H4 (cell line): ENCODE measurements at regions not wholly inside any gene's neighbourhood (a gene's known extent, or its start where the extent isn't known, plus 50 kb on each side); places are given as distances from the start of the nearest gene placed in this dataset.
"Not testable (repeated sequence)": the region's sequence is repeated elsewhere in the genome, so short reads cannot be mapped to it uniquely, and the experiment has no call there.

Source experiments
- DNase-seq: peaks from one replicate; pipeline ENCODE4 v3.0.0-alpha.2; 2015; ENCODE audit warnings: low spot score

DNA sequence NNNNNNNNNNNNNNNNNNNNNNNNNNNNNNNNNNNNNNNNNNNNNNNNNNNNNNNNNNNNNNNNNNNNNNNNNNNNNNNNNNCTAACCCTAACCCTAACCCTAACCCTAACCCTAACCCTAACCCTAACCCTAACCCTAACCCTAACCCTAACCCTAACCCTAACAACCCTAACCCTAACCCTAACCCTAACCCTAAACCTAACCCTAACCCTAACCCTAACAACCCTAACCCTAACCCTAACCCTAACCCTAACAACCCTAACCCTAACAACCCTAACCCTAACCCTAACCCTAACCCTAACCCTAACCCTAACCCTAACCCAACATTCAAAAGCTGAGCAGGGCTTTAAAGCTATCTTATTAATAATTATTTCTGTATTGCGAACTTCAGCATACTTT is 182.5 kb upstream of the FAM20C start:
- not testable (repeated sequence) for DNase-seq

DNA sequence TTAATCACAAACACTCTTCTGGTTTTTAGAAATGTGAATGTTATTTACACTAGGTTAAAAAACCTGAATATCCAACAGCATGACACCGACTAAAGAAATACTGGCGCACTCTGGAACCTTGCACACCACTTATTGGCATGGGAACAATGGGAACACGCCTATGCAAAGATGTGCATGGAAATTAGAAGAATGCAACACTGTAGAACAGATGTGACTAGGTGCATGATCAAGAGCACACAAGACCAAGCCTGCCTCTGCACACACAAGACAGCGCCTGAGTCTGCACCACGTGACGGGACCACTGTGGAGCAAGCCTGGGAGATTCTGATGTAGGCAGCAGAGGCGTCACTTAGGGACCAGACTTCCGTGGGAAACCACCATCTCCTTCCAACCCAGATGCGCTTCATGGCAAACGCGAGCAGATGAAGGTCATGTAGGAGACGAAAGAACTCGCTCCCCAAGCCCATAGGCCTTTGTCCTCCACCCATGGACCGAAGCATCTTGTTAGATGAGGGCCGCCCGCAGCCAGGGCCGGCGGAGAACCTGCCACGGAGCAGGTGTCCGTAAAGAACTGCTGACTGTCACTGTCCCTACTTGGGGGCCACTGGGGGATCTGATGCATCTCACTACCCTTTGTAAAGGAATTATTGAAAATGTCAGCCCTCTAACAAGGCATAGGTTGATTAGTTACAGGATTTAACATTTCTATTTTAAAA is 159.6 kb upstream of the FAM20C start:
- not testable (repeated sequence) for DNase-seq

DNA sequence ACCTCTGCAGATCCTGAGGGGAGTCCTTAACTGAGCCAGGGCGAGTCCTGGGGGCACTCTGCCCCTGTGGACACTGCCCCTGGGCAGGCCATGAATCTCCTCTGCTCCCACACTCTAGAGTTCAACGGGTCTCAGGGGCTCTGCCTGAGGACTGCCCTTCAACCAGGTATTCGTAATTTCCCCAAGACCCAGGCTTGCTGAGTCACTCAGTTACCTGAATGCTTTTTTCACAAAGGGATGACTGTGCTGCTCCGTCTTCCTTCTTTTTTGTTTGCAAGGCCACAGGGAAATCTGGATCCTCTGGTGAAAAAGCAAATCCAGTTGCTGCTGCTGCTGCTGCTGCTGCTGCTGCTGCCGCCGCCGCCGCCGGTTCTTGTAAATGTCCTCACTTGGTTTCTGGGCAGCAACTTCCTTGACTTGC is 157.2 kb upstream of the FAM20C start:
- not testable (repeated sequence) for DNase-seq

DNA sequence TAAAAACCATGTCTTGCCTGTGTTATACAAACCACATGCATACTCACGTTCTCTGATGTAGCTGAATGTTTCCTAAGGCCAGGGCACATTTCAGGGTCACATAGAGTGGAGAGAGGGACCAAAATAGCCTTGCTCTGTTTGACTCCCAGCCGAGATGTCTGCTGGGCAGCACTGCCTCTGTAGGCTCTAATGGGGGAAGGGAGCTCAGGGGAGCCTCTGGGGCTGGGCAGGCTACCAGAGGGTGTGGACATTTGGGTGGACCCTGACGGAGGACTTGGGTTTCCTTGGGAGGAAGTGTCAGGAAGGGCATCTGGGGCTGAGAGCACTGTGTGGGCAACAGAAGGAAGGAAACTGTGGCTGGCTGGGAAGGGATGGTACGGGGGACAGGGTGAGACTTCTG is 155.8 kb upstream of the FAM20C start:
- DNase-seq: not testable (repeated sequence)

DNA sequence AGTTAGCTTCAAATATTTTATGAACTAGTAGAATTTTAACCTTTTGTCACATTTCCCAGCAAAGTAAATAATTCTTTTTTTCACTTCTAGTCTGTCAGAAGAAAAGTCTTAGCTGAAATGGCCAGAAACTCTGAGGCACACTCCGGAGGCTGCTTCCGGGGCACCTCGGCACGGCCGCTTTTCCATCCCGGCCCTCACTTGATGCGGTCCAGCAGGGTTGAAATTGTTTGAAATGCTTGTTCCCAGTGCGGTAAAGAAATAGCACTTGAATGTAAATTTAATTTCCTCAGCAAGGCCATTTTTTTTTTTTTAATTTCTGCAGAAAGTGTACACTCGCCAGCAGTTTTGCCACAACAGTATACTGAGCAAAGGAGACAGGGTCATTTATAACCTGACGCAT is 154.7 kb upstream of the FAM20C start:
- not testable (repeated sequence) for DNase-seq

DNA sequence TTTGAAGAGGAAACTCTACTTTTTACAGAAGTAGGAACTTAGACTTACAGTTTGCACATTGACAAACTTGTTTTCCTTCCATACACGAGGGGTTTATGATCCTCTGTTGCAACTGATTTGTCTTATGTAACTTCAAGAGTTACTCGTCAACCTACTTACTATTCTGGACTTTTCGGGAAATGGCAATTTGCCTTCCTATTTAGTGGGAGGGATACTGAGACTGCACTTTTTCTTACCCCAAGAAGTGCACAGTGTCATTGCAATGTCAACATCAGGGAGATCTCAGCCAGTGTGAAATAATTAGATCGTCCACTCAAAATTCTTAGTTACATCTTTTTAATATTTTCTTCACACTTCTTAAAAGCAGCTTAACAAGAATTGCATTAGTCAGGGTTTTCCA is 153.9 kb upstream of the FAM20C start:
- not testable (repeated sequence) for DNase-seq

DNA sequence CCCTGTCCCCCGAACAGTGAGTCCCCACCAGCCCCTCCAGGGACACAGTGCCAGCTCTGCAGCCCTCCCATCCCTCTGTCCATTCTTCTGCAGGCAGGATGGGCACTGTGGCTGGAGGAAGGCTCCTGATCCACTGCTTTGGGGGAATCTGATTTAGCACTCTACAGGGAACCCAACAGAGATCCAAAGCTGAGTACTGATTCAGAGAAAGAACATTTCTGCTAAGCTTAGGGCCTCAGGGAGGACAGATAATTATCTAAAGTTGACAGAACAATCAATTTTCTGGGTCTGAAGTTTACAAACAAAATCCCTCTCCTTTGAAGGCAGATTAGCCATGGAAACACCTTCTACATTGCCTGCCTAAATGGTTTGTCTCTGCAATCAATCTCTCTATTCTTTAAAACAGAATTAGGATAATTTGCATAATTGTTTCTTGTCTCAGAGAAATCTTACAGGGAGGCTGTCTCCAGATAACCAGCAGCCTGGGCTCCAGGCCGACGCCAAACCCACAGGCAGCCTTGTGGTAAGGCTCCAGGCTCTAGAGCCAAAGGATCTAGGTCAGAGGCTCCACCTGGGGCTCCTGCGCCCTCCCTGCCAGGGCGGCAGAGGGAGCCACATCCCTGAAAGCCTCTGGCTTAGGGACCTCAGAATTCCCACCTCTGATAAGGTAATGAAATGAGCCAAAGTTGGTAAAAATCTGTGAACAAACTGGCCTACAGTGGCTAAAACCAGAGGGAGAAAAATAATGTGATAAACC is 152.2 kb upstream of the FAM20C start:
- peak; percentile 92 for DNase-seq

DNA sequence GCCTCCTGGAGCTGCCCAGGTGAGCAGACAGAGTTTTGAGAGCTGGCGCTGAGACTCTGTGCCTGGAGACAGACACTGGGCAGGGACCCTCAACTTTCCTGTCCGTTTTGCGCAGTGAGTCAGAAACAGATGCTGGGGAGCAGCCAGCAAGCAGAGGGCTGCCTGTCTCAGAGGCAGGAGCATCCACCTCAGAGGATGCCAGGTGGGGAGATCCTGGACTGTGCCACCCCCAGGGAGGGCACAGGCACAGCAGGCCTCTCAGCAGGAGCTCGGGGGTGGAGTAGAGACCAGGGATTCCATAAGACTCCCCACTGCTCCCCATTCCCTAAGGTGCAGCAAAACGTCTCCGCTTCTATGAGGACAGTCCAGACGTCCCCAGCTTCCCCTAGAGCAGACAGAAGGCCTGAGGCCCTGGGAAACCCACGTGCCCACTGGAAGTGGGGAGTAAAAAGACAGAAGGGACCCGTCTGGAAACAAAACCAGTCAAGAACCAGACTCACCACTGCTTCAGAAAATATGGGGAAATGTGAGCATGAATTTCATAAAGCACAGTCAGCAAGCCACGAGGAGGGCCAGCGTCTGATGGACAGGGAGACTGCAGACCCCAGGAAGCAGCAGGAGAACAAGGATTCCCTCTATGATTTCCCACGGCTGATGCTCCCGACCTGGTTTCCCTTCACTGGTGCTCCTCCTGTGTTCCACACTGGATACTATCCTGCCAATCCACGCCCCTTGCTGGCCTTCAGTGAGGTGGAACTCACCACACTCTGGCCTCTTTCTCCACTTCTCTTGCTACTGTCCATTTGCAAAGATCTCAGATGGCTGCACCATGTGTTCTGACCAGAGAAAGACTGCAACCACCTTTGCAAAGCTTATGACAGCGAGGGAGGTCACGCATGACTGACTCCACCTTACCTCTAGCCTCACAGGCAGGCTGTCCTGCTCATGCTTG is 151.3 kb upstream of the FAM20C start:
- no peak for DNase-seq

DNA sequence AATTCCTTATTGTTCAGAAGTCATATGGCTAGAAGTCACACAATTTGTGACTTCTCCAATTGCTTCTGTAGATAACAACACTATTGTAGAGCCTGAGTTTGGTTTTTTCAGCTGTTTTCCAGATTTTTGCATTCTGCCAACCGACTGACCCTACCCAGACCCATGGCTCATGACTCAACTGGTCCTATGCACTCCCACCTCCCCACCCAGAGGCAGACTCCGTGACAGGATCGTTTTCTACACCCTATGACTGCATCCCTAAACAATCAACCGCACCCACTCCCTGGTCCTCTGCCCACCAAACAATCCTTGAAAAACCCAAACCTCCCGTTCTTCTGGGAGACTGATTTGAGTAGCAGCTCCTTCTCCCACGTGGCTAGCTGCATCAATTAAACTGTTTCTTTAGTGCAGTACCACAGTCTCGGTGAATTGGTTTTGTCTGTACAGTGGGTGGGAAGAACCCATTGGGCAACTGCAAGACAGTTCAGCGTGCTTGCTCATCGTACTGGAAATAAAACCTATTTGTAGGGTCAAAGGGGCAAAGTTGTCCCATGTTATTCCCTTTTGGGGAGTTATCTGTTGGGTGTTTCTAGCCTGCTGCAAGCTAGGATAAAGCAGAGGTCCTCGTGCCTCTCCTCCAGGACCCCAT is 150.3 kb upstream of the FAM20C start:
- DNase-seq: no peak

DNA sequence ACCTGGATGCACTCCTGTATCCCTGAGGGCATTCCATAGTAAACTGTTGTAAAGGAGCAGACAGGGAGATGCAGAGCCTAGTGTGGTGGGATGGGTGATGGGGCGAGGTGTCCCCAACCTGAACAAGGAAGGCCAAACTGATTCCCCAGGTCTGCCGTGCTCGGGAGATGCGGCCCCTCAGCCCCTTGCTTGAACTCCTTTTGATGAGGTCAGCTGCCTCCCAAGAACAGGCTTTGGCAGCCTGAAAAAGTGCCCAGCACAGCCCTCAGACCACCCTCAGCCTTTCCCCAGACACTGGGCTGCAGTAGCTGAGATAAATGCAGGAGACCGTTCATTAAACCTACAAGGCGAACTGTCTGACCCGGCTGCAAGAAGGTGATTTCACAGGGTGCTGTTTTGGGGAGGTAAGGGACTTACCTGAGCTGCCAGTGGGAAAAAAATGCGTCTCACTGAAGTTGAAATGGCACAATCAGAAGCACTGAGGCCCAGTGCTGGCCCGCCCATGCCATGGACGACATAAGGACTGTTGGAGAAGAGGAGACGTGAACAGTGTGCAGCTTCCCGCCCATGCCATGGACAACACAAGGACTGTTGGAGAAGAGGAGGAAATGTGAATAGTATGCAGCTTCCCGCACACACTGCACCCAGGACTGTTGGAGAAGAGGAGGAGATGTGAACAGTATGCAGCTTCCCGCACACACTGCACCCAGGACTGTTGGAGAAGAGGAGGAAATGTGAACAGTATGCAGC is 148.4 kb upstream of the FAM20C start:
- DNase-seq: no peak

DNA sequence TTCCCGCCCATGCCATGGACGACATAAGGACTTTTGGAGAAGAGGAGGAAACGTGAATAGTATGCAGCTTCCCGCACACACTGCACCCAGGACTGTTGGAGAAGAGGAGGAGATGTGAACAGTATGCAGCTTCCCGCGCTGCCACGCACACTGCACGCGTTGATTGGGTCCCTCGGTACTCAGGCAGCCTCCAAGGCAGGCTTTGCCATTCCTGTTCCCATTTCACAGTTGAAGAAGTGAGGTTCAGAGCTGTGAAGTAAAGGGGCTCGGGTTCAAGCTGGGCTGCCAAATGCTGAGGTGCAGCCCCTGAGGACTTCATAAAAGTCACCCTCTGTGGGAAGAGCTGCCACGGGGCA is 147.9 kb upstream of the FAM20C start:
- no peak for DNase-seq

DNA sequence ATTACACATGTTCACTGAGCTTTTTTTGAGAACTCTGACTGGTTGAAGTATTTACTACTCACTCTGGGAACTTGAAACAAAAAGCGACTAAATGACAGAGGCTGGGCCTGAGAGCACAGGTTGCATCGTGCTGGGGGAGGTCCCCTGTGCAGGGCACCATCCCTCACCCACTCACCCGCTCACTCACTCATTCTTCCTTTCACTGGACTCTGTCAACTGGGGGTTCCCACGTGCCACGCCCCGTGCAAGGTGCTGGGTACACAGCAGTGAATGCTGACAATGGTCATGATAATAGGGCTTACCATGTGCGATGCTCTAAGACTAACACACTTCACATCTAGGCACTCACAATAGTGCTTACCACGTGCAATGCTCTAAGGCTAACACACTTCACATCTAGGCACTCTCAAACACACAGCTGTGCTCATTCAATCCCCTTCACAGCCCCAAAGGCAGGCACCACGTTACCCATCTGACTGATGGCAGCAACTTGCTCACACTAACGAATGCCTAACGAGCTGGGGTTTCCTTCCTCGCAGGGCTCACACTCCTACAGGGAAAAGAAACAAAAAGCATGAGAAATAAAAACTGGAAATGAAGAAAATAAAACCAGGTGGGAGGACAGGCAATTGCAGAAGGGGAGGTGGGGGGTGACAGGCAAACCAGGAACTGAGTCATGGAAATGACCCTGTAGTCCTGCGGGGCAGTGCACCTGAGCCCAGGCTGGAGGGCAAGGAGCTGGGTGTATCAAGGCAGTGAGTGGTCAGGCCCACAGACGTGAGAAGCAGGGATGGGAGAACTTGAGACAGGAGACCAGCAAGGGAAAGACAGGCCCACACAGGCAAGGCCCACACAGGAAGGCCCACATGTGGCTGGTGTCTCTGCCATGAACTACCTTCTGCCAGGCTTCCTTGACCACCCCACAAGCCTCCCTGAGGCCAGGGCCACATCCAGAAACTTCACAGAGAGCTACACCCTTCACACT is 147.0 kb upstream of the FAM20C start:
- no peak for DNase-seq

DNA sequence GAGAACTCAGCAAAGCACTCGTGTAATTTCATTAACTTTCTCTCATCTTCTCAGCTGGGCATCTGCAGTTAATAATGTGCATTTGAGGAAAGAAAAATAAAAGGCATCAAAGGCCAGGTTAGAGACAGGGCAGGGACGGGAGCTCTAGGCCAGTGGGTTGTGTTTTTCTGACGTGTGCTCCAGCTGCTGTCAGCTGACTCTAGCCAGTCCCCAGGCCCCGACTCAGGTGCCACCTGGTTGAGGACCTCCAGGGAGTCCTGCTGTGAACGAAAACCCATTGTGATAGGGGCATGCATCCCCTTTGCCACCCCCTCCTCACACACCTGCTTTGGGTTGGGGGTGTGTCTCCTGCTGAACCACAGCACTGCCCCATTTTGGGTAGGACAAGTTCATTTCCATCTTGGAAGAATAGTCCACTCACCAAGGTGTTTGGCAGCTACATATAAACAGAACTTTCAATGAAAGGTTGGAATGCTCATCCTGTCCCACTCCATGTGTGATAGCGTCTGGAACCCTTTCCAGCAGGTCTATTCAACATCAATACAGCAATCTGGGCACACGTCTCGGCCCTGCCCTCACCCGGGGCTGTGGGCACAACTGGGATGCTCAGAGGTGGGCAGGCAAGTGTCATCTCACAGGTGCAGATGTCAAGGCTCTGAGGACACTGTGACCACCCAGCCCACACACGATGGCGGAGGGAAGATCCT is 146.1 kb upstream of the FAM20C start:
- DNase-seq: no peak

DNA sequence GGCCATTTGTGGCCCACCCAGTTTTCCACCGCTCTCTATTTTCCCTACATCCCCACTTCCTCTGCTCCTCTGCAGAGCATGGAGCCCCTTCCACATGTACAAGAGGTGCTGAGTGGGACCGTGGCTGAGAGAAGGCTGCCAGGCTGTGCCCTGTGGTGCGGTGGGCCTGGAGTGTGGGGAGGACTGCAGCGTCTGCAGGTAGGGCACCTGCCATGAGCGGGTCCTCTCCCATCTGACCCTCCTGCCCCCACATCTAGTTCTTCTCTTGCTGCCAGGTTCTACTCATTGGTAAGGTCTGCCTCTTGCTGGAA is 145.6 kb upstream of the FAM20C start:
- no peak for DNase-seq

DNA sequence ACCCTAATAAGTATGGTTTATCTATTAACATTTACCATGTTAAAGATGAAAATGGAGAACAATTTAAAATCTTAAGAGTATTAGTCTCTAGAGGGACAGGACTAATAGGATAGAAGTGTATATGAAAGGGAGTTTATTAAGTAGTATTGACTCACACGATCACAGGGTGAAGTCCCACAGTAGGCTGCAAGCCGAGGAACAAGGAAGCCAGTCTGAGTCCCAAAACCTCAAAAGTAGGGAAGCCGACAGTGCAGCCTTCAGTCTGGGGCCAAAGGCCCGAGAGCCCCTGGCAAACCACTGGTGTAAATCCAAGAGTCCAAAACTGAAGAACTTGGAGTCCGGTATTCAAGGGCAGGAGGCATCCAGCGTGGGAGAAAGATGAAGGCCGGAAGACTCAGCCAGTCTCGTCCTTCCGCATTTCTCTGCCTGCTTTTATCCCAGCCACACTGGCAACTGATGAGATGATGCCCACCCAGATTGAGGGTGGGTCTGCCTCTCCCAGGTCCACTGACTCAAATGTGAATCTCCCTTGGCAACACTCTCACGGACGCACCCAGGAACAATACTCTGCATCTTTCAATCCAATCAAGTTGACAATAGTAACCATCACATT is 140.8 kb upstream of the FAM20C start:
- no peak for DNase-seq

DNA sequence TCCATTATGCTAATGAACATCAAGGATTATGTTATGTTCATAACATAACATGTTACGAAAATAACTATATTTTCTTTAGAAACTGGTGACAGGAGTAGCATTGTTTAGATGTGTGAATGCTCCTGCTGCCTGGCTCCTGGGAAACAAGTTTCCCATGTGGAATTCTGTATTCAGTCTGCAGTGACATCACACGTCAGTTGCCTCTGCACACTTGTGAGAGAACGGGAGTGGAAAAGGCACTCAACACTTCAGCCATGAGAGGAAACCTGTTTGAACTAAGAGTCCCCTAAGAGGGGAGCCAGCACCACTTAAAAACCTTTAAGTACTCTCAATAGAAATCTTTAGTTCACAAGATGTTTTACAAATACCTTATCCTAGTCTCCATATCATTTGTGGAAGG is 140.3 kb upstream of the FAM20C start:
- no peak for DNase-seq

DNA sequence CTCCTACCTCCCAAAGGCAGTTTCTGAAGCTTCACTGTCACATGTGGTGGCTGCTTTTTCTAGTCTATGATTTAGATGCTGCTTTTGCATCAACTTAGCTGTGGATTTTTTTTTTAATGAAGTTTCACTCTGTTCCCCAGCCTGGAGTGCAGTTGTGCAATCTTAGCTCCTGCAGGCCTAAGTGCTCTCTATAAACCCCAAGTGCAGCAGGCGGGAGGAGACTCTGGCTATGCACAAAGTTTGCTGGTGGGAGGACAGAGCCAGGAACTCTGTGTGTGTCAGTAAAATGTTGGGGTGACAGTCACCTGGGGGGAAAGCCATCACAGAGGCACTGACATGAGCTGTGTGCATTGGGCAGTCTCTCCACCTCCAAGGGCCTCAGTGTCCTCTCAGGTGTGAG is 138.8 kb upstream of the FAM20C start:
- DNase-seq: no peak

DNA sequence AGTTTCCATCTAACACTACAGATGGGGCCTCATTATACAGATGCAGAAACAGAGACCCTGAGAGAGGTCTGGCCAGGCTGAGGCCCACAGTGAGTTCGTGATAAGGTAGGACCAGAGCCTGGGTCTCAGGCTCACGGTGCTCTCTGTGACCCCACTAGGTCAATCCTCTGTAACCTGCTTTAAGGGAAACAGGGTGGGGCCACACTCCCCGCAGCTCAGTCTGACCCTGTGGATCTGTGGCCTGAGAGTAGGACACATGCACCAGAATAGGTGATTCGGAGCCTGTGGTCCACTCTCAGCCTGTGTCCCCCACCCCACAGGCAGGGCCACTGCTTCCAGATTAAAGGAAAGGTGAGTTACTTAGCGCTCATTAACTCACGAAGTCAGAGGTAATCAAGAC is 137.8 kb upstream of the FAM20C start:
- DNase-seq: no peak

DNA sequence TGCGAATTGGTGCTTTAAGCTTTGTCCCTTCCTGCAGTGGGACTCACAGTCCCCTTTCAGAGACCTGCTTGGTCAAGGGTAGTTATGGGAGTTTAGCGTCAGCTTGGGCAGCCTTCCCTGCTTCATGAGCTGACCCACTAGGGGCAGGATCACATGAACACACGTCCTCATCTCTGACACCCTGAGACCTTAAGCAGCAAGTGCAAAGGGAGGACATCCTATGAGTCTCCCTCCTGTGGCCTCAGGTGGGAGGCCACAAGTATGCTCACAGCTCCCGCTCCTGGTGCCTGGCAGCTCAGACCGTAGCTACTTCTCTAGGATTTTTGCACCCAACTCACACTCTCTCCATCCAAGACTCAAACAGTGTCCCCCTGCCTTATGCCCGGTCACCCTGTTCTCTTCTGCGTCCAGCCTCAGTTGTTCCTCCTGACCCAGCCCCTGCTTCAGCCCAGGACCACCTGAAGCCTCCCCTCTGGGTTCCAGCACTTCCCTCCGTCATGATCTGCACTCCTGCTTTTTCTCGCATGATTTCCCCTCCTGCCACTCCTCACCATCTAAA is 136.6 kb upstream of the FAM20C start:
- no peak for DNase-seq
